TTC549 (cell line): ENCODE measurements at regions not wholly inside any gene's neighbourhood (a gene's known extent, or its start where the extent isn't known, plus 50 kb on each side); places are given as distances from the start of the nearest gene placed in this dataset.
"Not testable (repeated sequence)": the region's sequence is repeated elsewhere in the genome, so short reads cannot be mapped to it uniquely, and the experiment has no call there.

ENCODE experiments used
- FAIRE-seq: peaks from 2 replicates; lab custom pipeline; 2012; peaks lifted over from hg19 to GRCh38; lab: Jason Lieb, UNC

- no peak for FAIRE-seq
Measured at GRCh38 chr5:166262395-166262794, 2029.0 kb upstream of the WWC1 start.

- FAIRE-seq = no peak
Measured at GRCh38 chr5:166267907-166268306, 2023.5 kb upstream of the WWC1 start.

- no peak for FAIRE-seq
Measured at GRCh38 chr5:166270712-166271111, 2020.7 kb upstream of the WWC1 start.

GRCh38 chr5:166276006-166276405 lies 2015.4 kb upstream of the WWC1 start:
- FAIRE-seq = no peak

- no peak for FAIRE-seq
Measured at GRCh38 chr5:166279828-166280227, 2011.6 kb upstream of the WWC1 start.

GRCh38 chr5:166281433-166281832 lies 2010.0 kb upstream of the WWC1 start:
- no peak for FAIRE-seq

- FAIRE-seq = no peak
Measured at GRCh38 chr5:166282939-166283338, 2008.5 kb upstream of the WWC1 start.

GRCh38 chr5:166285361-166285760 lies 2006.1 kb upstream of the WWC1 start:
- FAIRE-seq = no peak

GRCh38 chr5:166286832-166287231 lies 2004.6 kb upstream of the WWC1 start:
- no peak for FAIRE-seq

- FAIRE-seq = no peak
Measured at GRCh38 chr5:166287866-166288265, 2003.6 kb upstream of the WWC1 start.

GRCh38 chr5:166291800-166292199 lies 1999.6 kb upstream of the WWC1 start:
- FAIRE-seq = not testable (repeated sequence)

GRCh38 chr5:166293892-166294291 lies 1997.6 kb upstream of the WWC1 start:
- FAIRE-seq = no peak

GRCh38 chr5:166302166-166302565 lies 1989.3 kb upstream of the WWC1 start:
- no peak for FAIRE-seq

GRCh38 chr5:166317425-166317824 lies 1974.0 kb upstream of the WWC1 start:
- no peak for FAIRE-seq

- FAIRE-seq = no peak
Measured at GRCh38 chr5:166320920-166321480, 1970.4 kb upstream of the WWC1 start.

GRCh38 chr5:166324372-166324771 lies 1967.1 kb upstream of the WWC1 start:
- FAIRE-seq = no peak

- FAIRE-seq = no peak
Measured at GRCh38 chr5:166329149-166329800, 1962.2 kb upstream of the WWC1 start.

GRCh38 chr5:166330036-166330435 lies 1961.4 kb upstream of the WWC1 start:
- no peak for FAIRE-seq

- FAIRE-seq = no peak
Measured at GRCh38 chr5:166331521-166331920, 1959.9 kb upstream of the WWC1 start.

GRCh38 chr5:166338801-166339200 lies 1952.6 kb upstream of the WWC1 start:
- FAIRE-seq = no peak

GRCh38 chr5:166340039-166340438 lies 1951.4 kb upstream of the WWC1 start:
- FAIRE-seq = no peak

- no peak for FAIRE-seq
Measured at GRCh38 chr5:166341740-166342337, 1949.6 kb upstream of the WWC1 start.

GRCh38 chr5:166342402-166342801 lies 1949.0 kb upstream of the WWC1 start:
- FAIRE-seq = no peak
